HG03342 (cell line): ENCODE measurements at regions not wholly inside any gene's neighbourhood (a gene's known extent, or its start where the extent isn't known, plus 50 kb on each side); places are given as distances from the start of the nearest gene placed in this dataset.
"Not testable (repeated sequence)": the region's sequence is repeated elsewhere in the genome, so short reads cannot be mapped to it uniquely, and the experiment has no call there.

ENCODE experiments used
- ATAC-seq: cut with Tn5 transposase; IDR thresholded peaks from one replicate; pipeline ENCODE4 v1.9.1; 2021; ENCODE audit warnings: mild to moderate bottlenecking, moderate library complexity; ENCODE audit not compliant: unreplicated experiment

- ATAC-seq = no peak
These were observed 179.3 kb downstream of the ZIC5 start for GRCh38 chr13:99792079-99792921.

GRCh38 chr13:99782669-99783068, 188.9 kb downstream of the ZIC5 start:
- no peak for ATAC-seq

DNA sequence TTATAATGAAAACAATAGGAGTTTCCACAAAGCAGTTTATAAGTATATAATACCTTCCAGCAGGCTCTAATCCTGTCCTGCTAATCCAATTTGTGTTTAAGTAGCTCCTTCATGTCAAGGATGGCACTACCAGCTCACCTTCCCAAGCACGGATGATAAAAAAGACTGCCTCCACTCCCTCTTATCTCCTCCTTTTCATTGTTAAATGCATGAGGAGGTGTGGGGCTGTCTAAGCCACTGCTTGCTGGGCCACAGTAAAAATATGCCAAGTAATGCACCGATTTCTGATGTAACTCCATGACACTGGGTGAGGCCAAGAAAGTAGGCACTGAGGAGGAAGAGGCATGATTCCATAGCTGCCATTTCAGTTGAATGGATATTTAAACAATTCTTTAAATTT, 193.1 kb downstream of the ZIC5 start:
- ATAC-seq = no peak

DNA sequence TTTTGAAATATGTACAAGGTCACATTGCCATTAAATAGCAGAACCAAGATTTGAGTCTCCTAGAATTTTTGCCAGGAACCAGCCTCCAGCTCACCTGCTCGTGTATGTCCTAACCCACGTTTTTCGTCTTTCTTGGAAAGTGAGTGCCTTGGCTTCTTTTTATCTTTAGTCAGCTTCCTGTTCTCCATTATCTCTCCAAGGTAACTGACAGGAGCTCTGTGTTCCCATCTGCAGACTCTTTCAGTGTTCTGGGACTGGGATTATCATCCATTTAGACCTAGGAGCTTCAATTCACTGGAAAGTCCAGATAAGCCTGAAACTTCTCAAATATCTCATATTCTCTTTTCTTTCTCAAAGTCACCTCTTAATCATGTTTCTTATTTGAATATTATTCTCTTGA, 193.7 kb downstream of the ZIC5 start:
- ATAC-seq = no peak

DNA sequence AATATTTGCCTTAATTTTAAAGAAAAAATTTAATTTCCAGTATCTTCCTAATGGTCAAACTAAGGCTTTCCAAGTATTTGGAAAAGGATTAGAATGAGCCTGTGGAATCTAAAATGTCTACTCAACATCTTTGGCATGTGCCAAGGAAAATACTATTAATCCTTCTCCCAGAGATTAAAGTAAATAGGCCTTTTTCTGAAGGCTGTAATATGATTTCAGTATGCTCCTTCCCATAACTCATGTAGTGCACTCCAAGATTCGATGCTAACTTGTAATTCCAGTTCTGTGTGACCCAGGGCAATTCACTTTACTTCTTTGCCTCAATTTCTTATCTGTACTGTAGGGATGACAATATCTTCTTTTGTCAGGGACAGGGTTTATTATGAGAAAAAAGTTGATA, 196.9 kb downstream of the ZIC5 start:
- ATAC-seq = no peak

GRCh38 chr13:99768986-99769385, 202.6 kb downstream of the ZIC5 start:
- no peak for ATAC-seq

DNA sequence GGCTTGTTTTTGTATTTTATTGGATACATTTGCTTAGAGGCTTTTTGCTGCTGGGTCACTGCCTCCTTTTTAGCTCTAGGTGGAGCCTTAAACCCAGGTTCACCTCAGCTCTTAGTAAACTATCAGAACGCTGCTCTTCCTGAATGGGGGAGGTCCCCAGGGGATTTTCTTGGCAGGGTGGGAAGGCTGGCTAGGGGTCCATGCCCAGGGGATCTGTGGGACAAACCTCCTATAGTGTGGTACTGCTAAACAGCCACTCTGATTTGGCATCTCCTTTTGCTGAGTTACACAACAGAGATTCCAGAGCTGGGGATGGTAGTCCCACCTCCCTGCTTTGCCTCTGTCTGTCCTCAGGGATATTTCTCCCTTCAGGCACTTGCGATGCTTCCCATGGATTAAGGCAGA, 204.9 kb downstream of the ZIC5 start:
- ATAC-seq = no peak

- ATAC-seq = no peak
These were observed 205.7 kb downstream of the ZIC5 start for GRCh38 chr13:99765869-99766268.

DNA sequence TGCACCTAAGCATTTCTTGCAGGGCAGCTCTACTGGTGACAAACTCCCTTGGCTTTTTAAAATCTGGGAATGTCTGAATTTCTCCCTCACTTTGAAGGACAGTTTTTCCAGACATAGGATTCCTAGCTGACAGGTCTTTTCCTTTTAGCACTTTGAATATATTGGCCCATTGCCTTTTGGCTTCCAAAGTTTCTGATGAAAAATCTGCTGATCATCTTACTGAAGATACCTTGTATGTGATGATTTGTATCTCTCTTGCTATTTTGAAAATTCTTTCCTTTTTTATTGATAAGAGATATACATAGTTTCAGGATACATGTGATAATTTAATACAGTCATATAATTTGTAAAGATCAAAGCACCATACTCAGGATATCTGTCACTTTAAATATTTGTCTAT, 211.1 kb downstream of the ZIC5 start:
- no peak for ATAC-seq

DNA sequence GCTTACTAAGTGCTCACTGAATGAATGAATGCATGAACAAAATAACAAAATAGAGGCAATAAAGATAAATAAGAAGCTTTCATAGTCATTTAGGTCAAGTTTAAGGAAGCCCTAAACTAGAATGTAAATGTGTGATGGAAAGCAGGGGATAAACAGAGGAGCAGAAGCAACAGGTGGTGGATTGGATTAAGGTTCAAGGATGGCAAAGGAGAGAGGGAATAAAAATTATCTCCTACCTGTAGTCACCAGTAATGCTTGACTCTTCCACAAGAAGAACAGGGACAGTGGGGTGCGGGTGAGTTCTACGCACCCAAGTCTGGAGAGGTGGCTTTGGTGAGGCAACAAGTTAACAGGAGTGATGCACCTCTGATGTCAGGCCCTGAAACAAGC, 212.4 kb downstream of the ZIC5 start:
- ATAC-seq = no peak

GRCh38 chr13:99758460-99759162, 213.0 kb downstream of the ZIC5 start:
- no peak for ATAC-seq

GRCh38 chr13:99757756-99758459, 213.7 kb downstream of the ZIC5 start:
- no peak for ATAC-seq

GRCh38 chr13:99756281-99756680, 215.3 kb downstream of the ZIC5 start:
- no peak for ATAC-seq

DNA sequence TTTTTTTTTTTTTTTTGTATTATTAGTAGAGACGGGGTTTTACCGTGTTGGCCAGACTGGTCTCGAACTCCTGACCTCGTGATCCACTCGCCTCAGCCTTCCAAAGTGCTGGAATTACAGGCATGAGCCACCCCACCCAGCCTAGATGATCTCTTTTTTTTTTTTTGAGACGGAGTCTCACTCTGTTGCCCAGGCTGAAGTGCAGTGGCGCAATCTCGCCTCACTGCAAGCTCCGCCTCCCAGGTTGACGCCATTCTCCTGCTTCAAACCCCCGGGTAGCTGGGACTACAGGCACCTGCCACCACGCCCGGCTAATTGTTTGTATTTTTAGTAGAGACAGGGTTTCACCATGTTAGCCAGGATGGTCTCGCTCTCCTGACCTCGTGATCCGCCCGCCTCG, 216.8 kb downstream of the ZIC5 start:
- not testable (repeated sequence) for ATAC-seq

DNA sequence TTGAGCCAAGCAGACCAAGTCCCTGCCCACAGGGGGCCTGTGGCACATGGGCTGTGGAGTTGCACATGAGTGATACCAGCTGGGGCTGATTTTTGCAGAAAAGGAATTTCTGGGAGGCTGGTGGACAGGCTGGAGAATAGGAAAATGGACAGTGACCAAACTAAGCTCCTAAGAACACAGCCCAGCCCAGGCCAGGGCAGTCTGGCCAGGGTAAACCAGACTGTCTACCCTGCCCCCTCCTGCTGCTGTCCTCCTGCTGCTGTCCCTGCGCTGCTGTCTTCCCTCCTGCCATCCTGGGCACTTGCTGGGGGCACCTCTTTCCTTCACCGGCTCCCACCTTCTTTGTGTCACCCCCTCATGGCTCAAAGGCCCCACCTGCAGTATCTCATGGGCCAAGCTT, 219.2 kb downstream of the ZIC5 start:
- ATAC-seq = no peak

DNA sequence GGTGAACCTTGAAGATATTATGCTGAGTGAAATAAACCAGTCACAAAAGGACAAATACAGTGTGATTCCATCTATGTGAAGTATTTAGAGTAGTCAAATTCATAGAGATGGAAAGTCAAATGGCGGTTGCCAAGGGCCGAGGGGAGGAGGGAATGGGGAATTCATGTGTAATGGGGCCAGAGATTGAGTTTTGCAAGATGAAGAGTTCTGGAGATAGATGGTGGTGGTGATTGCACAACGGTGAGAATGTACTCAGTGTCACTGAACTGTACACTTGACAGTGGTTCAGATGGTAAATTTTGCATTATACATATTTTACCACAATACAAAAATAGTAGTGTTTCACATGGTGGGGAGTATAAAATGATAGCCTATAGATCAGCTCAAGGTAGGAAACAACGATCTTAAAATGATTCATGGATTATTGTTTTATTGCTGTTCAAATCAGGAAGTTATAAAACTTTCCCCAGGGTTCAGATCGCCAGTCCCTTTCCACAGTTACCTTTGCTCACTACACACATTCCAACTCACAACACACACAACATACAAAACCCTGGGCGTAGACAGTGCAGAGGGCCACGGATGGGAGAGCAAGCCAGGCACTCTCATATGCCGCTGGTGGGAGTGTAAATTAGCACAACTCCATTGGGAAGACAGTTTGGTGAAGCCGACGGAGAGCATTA, 219.9 kb downstream of the ZIC5 start:
- no peak for ATAC-seq

DNA sequence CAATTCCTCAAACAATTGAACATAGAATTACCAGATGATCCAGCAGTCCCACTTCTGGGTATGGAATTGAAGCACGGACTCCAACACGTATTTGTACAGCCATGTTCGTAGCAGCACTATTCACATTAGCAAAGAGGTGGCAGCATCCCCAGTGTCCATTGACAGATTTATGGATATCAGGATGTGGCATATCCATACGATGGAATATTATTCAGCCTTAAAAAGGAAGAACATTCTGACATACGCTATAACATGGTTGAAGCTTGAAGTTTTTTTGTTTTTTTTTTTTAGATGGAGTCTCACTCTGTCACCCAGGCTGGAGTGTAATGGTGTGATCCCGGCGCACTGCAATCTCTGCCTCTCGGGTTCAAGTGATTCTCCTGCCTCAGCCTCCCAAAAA, 220.6 kb downstream of the ZIC5 start:
- ATAC-seq = no peak

- no peak for ATAC-seq
These were observed 222.1 kb downstream of the ZIC5 start for GRCh38 chr13:99749271-99750019.

- no peak for ATAC-seq
These were observed 224.2 kb downstream of the ZIC5 start for GRCh38 chr13:99747403-99747710.

DNA sequence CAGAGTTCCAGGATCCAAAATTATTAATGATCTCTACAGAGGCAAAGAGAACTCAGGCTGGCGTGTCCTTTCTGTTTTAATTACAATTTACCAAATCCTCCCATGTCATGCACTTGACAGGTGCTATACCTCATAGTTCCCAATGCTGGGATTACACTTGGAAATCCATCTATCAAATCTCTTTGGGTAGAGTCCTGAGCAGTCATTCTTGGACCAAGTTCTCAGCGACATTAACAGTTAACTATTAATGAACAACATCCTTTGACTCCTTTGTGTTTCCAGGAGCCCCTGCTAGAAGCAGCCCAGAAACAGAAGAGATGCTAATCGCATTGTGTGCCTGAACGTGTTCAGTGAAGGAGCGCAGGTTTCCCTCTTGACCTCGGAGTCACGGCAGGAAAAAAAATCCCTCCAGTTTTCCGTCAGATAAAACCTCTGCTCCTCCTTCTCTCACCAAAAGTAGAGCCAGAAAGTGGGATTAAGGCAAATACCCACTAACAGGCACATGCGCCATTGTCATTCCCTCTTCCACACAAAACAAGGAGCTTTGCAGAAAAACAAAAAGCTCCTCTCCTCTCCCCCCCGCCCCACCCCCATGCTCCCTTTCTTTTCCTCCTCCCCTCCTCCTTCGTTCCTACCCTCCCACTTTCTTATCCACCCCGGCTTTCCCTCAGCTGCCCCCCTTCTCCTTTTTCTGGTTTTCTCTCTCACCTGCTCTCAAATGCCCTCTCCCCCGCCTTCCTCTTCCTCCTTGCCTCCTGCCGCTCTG, 224.7 kb downstream of the ZIC5 start:
- no peak for ATAC-seq
